SIG-M5 (cell line): ENCODE measurements at regions not wholly inside any gene's neighbourhood (a gene's known extent, or its start where the extent isn't known, plus 50 kb on each side); places are given as distances from the start of the nearest gene placed in this dataset.

ENCODE experiments used
- DNase-seq: peaks from one replicate; lab custom pipeline; 2025; lab: John Stamatoyannopoulos, UW

DNA sequence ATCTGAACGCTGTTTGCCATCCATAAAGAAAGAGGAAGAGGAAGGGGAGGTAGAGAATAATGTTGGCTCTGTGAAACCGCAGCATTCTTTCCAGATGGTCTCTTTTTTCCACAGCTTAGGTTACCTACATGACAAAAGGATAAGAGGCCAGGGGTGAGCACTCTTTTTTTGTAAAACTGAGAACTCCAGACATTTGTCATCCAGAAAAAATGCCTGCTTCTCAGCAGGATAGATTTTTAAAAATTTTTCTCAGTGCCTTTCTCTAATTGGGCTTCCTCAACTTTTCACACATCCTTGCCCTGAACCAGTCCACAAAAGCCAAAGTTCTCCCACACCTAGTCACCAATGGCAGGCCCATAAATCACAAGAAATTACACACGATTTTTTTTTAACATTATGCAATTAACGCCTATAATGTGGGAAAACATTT is 158.1 kb upstream of the TENM3 start:
- DNase-seq, result no peak

DNA sequence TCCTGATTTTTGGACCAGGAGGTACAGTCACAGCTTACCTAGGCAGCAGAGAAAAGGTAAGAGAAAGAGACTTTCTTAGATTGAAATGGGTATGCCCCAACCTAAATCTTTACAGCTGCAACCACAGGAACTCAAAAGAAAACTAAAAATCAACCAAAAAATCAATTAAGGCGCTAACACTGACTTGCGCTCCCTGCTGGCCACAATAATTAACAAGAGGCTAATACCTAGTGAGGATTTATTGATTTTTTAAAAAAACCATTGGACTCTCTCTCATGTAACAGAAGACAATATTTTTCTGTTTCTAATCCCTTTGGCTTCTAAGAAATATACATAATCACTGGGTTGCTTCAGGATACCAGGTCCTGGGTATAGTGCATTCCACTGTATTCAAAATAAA is 153.9 kb upstream of the TENM3 start:
- no peak for DNase-seq

DNA sequence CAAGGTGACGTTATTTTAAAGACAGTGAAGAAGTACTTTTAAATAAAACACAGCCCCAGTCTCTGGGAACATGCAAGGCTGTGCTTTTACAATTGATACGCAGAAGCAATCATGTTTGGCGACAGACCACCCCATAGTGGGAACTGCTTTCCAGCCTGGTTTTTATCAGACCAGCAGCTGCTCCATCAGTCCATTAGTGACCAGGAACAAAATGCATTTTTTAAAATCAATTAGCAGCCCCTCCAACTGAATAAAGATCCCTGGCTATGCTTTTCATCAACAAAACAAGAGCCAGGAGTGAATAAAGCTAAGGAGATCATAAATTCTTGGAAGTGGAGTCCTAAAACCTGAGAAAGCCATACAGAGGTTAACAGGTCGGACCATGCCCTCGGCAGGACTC is 153.0 kb upstream of the TENM3 start:
- DNase-seq, result no peak

DNA sequence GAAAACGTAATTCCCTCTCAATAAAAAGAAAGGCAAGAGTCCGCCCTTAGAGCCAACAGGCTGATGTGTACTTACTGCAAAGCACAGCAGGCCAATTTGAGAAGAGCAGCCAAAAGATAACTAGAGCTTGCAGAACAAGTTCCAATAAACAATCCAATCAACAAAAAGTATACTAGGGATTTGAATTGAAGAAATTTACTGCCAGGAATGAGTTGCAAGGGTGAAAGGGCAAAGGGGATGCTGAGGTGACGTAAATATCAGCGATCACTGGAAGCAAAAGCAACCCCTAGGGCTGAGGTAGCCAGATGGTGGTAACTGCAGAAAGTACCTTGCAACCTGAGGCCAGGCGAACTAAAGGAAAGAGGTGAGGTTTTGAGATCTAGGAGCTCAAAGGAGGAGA is 152.1 kb upstream of the TENM3 start:
- no peak for DNase-seq

DNA sequence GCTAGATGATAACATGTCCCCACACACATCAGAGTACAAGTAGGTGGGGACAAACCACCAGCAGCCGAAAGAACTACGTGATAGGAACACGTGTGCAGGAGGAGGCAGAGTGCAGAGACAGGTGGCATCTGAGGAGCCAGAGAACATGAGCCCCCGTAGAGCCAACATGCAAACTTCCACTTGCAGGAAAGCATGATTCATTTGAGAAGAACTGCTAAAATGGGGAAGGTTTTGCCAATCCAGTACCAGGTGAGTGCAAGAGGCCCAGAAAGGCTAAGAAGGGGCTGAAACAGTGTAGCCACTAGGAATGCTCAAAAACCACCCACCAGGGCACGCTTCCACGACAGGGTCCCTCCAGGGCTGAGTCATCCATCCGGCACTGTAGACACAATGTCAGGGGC is 149.8 kb upstream of the TENM3 start:
- DNase-seq, result no peak

DNA sequence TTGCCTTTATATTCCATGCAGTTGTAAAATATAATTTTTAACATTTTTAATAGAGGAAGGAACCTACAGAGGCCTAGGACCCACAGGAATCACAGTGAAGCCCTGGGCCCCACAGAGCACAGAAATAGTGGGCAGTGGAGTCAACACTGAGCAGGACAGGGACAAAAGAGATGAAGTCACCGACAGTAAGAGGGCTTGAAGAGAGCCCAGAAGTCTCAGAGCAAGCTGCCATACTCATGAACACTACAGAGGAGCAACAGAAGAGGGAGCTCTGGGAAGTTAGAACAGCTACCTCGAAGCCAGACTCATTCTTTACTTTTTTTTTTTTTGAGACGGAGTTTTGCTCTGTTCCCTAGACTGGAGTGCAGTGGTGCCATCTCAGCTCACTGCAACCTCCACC is 149.3 kb upstream of the TENM3 start:
- DNase-seq, result no peak

DNA sequence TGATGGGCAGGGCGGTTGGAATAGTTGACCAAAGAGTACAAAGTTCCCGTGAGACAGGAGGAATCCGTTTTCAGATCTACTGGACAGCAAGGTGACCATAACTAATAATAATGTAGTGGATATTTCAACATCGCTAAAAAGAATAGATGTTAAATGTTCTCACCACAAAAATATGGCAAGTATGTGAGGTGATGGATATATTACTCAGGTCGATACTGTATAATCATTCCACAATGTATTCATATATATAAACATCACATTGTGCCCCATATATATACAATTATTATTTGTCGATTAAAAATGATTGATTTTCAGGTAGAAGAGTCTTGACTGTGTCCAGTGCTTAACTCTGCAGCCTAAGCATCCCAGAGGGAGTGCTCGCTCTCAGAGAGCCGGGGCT is 141.6 kb upstream of the TENM3 start:
- DNase-seq, result no peak

DNA sequence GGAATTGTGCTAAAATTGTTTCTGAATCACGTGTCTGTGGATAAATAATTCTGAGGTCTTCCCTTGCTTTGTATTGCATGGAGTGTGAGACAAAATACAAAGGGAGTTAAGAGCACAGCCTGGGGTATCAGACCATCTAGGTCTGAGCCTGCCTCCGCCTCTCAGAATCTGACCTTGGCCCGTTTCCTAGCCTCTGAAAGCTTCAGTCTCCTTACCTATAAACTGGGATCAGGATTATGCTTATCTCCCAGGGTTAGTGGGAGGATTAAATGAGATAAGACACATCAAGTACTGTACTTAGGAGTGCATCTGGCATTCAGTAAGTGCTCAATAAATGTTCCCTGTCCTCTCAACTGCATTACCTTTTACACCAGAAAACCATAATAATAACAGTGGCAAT is 140.6 kb upstream of the TENM3 start:
- no peak for DNase-seq

DNA sequence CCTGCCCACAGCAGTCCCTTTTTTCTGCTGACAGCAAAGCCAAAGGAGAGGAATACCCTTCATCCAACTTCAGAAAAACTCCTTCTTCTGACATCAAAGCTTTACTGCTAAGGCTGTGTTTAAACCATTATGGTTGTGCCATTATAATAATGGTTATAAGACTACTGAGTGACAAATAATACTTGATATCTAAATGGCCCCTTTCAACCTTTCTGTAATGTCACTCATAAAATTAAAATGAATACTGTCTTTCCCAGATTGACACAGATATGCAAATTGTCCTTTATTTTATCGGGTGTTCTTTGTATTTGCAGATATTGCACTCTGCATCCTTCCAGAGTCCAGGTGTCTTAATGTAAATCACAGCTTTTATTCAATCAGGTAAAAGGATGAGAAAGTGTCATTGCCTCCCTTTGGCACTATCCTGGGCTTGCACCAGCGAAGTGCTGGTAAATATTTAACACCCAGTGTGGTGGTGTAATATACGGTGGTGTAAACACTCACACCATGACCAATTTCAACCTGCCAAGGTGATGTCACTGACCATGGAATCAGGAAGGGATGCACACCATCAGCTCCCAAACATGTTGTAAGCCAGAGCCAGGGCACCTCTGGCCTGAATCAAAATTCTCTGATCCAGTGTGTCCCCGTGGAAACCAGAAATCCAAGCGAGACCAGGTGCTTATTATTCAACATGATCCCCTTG is 139.4 kb upstream of the TENM3 start:
- DNase-seq, result no peak

DNA sequence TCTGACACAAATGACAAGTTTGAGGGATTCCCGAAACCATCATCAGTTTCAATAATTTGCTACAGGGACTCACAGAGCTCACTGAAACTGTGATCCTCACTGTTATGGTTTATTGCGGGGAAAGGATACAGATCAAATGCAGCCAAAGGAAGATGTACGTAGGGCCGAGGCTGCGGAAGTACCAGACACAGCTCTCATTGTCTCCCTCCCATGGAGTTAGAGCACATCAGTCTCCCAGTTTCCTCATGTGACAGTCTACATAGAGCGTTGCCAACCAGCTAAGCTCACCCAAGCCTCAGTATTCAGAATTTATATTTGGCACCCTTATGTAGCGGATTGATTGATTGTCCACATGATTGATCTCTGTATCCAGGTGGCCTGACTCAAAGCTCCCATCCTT is 137.8 kb upstream of the TENM3 start:
- no peak for DNase-seq

DNA sequence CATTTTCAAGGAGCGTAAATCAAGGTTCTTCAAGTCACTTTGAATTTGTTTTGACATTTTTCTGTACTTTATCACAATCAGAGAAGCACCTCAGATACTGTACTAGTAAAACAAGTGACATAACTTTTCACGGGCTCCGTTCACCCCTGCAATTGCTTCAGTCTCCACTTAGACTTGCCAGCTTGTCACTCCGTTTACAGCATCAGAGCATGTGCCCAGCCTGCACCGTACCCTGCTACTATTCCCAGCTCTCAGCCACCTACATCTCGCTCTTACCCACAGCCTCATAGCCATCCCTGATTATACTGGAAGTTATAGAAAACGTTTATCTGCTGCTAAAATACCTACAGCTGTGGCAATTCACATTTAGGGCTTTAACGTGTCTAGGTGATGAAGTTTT is 135.3 kb upstream of the TENM3 start:
- no peak for DNase-seq

DNA sequence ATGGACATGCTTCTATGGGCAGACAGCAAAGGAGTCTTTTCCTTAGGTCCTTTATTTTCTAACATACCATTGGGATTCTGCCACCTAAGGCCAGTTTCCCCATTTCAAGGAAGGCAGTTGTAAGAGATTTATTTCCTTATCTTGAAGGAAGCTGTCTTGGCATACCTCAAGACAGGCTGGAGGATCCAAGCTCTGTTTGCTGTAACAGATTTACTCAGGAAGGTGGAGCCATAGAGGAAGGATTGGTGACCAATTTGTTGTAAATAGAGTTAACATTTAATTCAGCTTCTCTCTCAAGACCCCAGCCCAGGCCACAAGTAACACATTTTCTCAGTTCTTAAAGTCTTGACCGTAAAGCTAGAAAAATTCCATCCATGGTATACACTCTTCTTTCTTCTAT is 131.6 kb upstream of the TENM3 start:
- no peak for DNase-seq

DNA sequence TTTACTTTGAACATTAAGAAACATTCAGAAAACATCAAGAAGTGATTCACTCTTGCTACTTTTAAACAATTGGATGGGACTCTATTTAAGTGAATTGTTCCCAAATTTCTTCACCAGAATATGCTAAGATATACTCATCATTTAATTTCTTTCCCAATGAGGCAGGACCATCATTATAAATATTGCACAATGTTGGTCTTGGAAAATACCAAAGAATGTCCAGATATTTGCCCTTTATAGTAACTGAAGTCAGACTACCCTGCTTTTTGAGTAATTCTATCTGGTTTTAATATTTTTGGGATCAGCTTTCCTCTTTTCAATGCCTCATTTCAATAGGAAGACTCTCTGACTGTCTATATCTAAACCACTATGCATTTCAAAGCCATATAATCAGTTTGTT is 129.4 kb upstream of the TENM3 start:
- DNase-seq, result no peak

DNA sequence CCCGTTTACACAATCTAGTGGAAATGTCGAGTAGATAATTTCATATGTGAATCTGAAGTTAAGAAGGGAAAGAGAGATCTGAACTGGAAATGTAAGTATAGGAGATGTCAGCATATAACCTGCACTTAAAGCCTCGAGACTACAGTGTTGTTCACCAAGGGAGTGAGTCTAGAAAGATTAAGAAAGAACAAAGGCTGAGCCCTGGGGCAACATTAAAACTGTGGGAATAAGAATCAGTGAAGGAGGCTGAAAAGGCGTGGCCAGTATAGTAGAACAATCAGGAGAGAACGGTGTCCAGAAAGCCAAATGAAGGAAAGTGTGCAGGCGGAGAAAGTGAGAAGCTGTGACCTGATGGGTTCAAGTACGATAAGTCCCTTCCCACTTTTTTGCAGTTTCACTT is 118.8 kb upstream of the TENM3 start:
- DNase-seq, result no peak

DNA sequence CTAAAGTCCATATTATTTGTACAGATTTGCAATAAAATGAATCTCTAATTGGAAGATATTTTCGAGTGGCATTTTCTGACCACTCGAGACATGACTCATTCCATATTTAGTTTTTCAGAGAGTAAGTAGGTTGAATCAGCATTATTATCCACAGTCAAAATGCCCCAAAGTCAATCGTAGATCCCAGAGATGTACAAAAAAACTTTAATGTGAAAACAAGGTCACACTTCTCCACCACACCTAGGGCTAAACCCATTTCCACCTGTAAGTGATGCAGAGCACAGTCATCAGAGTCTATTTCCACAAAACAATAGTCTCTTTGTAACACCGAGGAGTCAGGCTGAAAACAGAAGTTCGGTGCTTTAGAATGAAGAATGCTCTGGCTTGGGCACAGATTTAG is 117.1 kb upstream of the TENM3 start:
- DNase-seq, result no peak

DNA sequence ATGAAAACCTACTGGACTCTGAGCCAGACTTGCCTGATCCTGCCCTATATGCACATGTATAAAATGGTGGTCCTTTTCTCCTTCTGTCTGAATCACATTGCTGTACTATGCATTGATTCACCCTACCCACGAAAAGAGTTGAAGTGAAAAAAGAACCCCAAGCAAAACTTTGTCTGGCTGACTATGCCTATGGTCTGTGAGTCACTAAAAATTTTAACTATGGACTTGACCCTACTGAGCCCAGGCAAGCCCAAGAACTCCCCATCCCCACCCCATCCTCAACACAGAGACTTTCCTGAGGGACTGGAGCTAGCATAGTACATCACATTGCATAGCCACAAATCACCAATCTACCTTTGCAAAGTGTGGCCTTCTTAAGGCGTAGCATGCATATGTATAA is 116.6 kb upstream of the TENM3 start:
- no peak for DNase-seq

DNA sequence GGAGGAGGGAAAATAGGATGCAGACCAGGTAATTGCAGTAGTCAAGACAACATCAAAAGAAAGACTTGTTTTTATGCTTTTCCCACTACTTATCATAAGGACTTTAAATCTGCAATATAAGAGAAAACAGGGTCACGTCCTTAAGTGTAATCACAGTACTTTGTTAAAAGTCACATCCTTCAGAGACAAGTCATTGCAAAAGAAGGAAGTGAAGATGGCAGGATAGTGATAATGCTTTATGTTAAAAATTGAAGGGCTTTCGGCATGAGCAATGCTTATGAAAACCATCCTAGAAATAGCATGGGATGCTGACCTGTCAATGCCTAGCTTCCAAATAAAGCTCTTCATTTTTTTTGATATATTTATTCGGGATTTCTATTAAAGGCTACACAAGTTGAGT is 110.2 kb upstream of the TENM3 start:
- DNase-seq, result no peak

DNA sequence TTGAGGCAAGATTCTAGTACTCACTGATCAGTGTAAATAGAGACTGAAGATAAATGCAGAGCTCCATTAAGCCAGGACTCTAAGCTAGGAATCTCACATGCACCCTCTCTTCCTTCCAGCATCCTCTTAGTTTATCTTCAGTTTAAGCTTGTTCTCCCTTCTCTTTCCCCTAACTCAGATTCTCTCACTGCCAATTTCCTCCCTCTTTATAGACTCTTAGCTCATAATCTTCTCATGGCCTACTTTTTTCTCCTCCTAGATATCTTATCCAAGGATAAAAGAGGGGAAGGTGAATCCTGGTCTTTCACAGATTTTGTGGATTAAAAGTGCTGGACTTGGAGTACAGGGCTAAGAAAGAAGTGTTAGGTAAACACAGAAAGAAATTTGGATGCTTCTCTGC is 108.9 kb upstream of the TENM3 start:
- no peak for DNase-seq

DNA sequence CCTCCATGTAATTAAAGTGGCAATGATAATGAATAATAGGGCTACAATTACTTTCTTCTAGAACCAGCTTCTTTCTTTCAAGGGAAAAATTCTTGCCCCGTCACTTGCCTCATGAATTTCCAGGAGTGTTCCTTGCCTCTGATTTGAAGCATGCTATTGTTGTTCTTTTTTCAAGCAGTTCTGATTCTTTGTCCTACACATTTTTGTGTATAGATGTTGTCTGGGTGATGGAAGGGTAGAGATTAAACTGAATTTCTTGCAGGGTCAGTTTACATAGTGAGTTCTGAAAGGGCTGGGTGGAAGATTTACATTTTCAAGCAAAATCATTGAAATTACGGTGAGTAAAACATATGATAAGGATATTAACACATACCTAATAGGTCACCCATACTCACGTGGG is 107.0 kb upstream of the TENM3 start:
- no peak for DNase-seq

DNA sequence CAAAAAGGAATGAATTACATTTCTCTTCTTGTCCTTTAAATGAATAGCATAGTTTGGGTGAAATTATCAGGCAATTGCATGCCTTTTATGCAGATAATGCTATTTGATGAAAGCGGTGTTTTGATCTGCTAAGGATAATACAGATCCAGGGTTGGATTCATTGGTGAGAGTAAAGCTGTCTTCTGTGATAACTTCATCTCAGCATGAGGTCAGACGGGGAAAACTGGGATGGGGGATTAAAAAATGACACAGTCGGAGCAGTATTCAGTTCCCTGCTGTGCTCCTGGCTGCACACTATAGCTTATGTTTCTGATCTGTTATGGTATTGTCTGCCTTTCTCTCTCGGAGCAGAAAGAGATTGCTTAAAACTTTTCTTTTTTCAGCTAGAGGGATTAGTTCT is 105.9 kb upstream of the TENM3 start:
- no peak for DNase-seq

DNA sequence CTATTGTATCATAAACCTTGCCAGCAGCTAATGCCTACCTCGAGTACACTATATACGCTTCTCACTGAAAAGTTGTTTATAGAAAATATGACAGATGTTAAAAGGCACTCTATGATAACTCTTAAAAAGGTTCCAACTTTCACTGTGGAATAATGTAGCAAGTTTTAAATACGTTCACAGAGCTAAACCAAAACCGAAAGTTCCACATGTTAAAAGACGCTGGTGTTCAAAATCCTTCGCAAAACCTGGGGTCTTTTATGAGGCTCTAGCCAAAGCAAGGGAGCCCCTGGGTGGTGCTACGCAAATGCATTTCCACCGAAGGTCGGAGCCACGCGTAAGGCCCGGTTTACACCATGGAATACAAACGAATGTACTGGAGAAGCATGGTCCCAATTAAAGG is 103.7 kb upstream of the TENM3 start:
- DNase-seq, result no peak

DNA sequence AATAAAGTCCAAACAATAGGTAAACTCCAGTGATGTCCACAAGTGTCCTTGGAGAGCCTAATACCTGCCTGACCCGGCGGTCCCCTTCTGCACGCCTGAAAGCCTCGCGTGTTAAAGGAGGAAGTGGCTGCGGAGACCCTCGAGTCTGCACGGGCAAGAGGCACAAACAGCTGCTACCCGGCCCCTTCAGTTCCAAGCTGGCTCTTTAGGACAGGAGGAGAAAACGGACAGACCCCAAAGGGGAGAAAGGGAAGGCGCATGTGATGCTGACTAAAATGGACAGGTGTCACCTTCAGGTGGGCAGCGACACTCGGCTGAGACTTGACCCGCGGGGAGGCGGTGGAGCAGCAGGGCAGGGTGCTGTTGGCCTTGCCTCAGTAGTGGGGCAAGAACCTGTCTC is 102.7 kb upstream of the TENM3 start:
- no peak for DNase-seq

DNA sequence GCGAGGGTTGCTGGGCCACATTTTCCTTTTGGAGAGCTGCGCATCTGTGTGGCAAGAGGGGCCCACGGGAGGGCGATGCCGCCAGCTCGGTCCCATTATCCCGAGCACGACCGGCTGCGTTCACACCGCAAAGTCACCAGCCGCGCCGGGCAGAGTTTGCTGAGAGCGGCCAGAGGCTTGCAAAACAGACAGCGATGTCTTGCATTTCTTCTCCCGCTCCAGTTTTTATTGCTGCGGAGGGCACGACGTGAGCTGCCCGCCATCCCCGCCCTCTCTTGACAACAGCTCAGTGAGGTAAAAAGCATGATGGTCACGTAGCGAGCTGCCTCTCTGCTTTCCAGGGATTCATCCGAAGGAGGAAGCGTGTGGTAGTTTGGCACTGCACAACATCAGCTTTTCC is 102.1 kb upstream of the TENM3 start:
- DNase-seq, result no peak

DNA sequence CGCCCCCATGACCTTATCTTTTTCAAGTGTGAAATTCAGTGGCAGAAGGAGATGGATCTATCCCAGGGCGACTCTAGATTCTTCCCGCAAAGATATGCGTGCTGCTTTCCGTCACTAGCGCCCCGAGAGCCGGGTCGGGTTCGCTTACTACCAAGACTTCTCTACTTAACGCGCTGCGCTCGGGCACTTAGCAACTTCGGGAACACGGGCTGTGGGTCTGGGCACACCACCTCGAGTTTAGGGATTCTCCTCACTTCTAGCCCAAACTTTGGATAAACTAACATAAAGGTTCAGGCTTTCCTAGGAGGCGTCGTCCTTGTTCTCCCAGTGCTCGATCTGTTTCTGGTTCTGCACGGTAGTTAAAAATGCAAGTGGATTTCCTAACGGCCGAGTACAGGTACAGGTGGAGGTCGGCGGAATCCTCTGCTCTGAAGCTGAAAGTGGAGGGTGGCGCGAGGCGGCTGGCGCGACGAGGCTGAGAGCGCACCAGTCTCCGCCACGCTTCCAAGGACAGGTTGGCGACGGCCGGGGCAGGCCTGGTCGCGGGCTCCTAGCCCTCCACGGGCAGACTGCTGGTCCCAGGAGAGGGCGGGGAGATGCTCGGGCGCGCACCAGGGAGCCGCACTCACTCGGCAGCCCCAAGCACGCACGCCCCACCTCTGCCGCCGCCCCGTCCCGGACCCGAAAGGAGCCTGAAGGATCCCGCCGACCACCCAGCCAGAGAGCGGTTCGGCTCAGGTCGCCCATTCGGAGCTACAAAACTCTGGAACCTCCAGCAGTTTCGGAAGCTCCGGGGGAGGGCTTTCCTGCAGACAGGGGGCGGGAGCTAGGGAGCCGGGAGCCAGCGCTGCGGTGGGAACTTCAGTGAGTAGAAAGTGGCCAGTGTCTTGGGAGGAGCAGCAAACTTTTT is 100.8 kb upstream of the TENM3 start:
- DNase-seq, result no peak
